ENCODE measurements at regions not wholly inside any gene's neighbourhood (a gene's known extent, or its start where the extent isn't known, plus 50 kb on each side); places are given as distances from the start of the nearest gene placed in this dataset.

GRCh38 chr1:58964880-58965279 is 181.0 kb upstream of the JUN start:
- in situ Hi-C loops (cut with MboI): no loop called here
- no TSS peak for BruUV-seq (replicated peaks)
- no peak; the same call in 2 of the 3 replicates for ATAC-seq
- intact Hi-C loops (cut with micrococcal nuclease): loop anchor here (5.0 kb wide), 1 partner anchor 83 kb away; no protein-coding TSS in a partner anchor
- no peaks in the 10 kb centered on the region for H4K20me1 ChIP-seq (replicated peaks; ENCODE audit: control insufficient read depth, insufficient read depth, low read length)
- no peak overlapping the region for H2AFZ ChIP-seq (ENCODE audit: low read depth, low read length)
- ChIA-PET POLR2A (interaction anchor here (0.6 kb wide), 1 partner anchor 68 kb away, joined by 4 read pairs; no protein-coding TSS in a partner anchor), CTCF (ENCODE audit: low intra/inter-chr PET ratio) (no interaction called here)
- 0% methylated on average over 1 of the region's 1 CpG for WGBS (ENCODE audit: insufficient coverage, low coverage, missing lambda C conversion rate)
- no peak for DNase-seq (ENCODE audit: extremely low read depth in 1 of 4, low spot score in 3 of 4)
- FAIRE-seq: no peak
- no peaks in the 10 kb centered on the region for H3K36me3 ChIP-seq (ENCODE audit: control insufficient read depth, insufficient read depth, low read length)
- H3K27me3 ChIP-seq (ENCODE audit: control insufficient read depth in 2 of 2, insufficient read depth in 2 of 2, low read length in 2 of 2): no peaks in the 10 kb centered on the region
- H3K27ac ChIP-seq (ENCODE audit: extremely low read depth, low read depth, low read length): no peak overlapping the region
- no peaks in the 10 kb centered on the region for H3K79me2 ChIP-seq (ENCODE audit: control insufficient read depth, insufficient read depth, low read length)
- H3K9me3 ChIP-seq (replicated peaks; ENCODE audit: control insufficient read depth, insufficient read depth, low read depth, low read length): no peaks in the 10 kb centered on the region
- no peak overlapping the region for H3K4me3 ChIP-seq
- no peak overlapping the region for H3K4me2 ChIP-seq (ENCODE audit: insufficient read depth, low read length)
- H3K9ac ChIP-seq (ENCODE audit: insufficient read depth in 1 of 2, low read depth in 2 of 2, low read length in 2 of 2): no peak overlapping the region
- peaks cover 3 to 27% of the 10 kb centered on the region in 2 experiments; a peak in 4 of 5 replicates for H3K4me1 ChIP-seq (replicated peaks in 1 of 2; ENCODE audit: control insufficient read depth in 2 of 2, insufficient read depth in 2 of 2, low read length in 2 of 2)
- H3K9me1 ChIP-seq (ENCODE audit: control insufficient read depth, insufficient read depth, low read length): no peaks in the 10 kb centered on the region
- TF ChIP-seq NR2C2 (CRISPR knock-in tag; IDR thresholded peaks at IDR 0.05) (no peak), NR2C2 (tag; IDR thresholded peaks at IDR 0.05) (no peak), NFIC (IDR thresholded peaks at IDR 0.05) (no peak), MITF (IDR thresholded peaks at IDR 0.05) (no peak), ZNF584 (CRISPR knock-in tag; IDR thresholded peaks at IDR 0.05; ENCODE audit: low read depth) (no peak), ZBED1 (IDR thresholded peaks at IDR 0.05) (no peak), NFXL1 (CRISPR knock-in tag; IDR thresholded peaks at IDR 0.05) (no peak), COPS2 (conservative IDR thresholded peaks at IDR 0.05) (no peak), CEBPB (tag; IDR thresholded peaks at IDR 0.05) (peak; percentile 84), ZKSCAN1 (IDR thresholded peaks at IDR 0.05; ENCODE audit: low read depth, low read length) (no peak), PREB (CRISPR knock-in tag; IDR thresholded peaks at IDR 0.05) (no peak), ZNF121 (CRISPR knock-in tag; conservative IDR thresholded peaks at IDR 0.05) (peak; percentile 53; the same call in 1 of the 2 replicates), NRF1 (conservative IDR thresholded peaks at IDR 0.05 in 1 of 2, IDR thresholded peaks at IDR 0.05 in 1 of 2) (peak; percentile 42 to 46; a peak in 3 of 4 replicates), KLF16 (IDR thresholded peaks at IDR 0.05) (no peak), IFI16 (CRISPR knock-in tag; IDR thresholded peaks at IDR 0.05) (no peak), RNF2 (IDR thresholded peaks at IDR 0.05) (no peak), ATF7 (IDR thresholded peaks at IDR 0.05) (no peak), YY1 (IDR thresholded peaks at IDR 0.05; ENCODE audit: borderline replicate concordance in 1 of 3, control insufficient read depth in 1 of 3, extremely low read depth in 1 of 3, insufficient read depth in 3 of 3, insufficient read length in 1 of 3, insufficient replicate concordance in 2 of 3, low read depth in 1 of 3, low read length in 2 of 3) (no peak), RBM22 (IDR thresholded peaks at IDR 0.05; ENCODE audit: low read depth, low read length, poor library complexity, severe bottlenecking) (no peak), HNRNPH1 (optimal IDR thresholded peaks at IDR 0.05; ENCODE audit: low read depth, low read length) (no peak), TAF9B (IDR thresholded peaks at IDR 0.05; ENCODE audit: partially characterized antibody) (no peak), SMARCC2 (IDR thresholded peaks at IDR 0.05; ENCODE audit: low read depth) (no peak), STAG1 (CRISPR knock-in tag; IDR thresholded peaks at IDR 0.05; ENCODE audit: borderline replicate concordance) (no peak), ASH1L (IDR thresholded peaks at IDR 0.05; ENCODE audit: borderline replicate concordance, low read depth, partially characterized antibody) (no peak)
